Activated CD4-positive, CD25-positive, alpha-beta regulatory T cell (primary cell): ENCODE measurements at regions not wholly inside any gene's neighbourhood (a gene's known extent, or its start where the extent isn't known, plus 50 kb on each side); places are given as distances from the start of the nearest gene placed in this dataset.
"Not testable (repeated sequence)": the region's sequence is repeated elsewhere in the genome, so short reads cannot be mapped to it uniquely, and the experiment has no call there.

Experiments used
- DNase-seq, 4 experiments: peaks; one replicate each; lab custom pipeline; 2025; lab: John Stamatoyannopoulos, UW

DNA sequence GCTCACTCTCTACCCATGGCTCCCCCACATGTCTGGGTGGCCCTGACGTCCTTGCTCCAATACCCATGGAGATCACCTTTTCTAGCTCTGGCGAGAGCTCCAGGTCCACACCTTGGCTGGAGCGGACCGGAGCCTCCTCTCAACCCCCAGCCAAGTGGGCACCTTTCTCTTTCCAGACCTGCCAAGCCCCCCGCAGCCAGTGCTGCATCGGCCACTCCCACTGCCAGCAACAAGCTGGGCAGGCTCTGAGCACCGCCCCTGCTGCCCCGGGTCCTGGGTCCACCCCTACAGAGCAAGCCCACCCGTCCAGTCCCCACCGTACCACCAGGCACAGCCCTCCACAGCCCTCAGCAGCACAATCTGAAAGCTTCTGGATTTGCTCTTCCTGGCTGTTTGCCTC lies 98.2 kb upstream of the C14orf180 start:
- no peak for DNase-seq

GRCh38 chr14:104482017-104482416 lies 97.5 kb upstream of the C14orf180 start:
- DNase-seq: not testable (repeated sequence)

DNA sequence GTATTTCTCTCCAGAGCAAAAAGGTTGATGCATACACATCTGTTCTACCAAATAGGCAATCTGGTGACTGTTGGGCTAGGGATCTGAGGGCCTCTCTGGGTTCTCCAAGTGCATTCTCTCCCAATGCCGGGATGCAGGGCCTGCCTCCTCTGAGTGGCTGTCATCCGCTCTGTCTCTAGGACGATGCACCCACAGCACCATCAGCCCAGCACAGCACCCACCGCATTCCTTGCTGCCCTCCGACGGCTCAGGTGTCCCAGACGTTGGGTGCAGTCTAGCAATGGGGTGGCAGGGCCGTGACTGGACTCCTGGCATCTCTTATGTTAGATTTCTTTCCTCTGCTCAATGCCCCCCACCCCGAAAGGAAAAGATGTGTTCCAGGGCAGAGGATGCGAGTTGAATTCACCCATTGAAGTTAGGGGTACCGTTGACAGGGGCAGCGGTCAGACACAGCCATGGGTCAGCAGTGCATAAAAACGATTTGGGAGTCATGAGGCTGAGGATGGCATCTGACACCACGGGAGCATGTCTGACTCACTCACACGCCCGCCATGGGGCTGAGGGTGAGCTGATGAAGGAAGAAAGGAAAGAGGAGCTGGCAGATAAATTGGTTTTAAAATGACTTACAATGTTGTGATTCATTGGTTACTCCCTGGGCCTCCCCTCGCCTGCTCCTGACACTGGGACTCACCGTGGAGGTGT lies 93.2 kb upstream of the C14orf180 start:
- no peak for DNase-seq

GRCh38 chr14:104494483-104494882 lies 85.1 kb upstream of the C14orf180 start:
- DNase-seq: no peak

DNA sequence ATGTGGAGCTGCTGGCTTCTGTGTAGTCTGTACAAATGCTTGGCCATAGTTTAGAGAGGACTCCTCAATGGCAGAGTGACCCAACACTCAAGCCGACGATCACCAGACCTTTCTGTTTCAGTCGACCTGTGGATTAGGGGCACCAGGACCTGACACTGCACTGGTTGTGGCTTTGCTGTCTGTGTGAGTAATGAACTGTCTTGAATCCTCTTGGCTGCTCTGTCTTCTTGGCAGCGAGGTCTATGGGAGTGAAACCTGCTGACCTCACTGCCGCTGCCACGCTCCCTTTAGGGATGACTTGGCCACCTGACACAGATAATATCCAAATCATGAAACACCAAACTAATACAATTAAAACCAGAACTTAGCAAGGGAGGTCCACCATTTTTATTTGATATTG lies 83.5 kb upstream of the C14orf180 start:
- no peak for DNase-seq

DNA sequence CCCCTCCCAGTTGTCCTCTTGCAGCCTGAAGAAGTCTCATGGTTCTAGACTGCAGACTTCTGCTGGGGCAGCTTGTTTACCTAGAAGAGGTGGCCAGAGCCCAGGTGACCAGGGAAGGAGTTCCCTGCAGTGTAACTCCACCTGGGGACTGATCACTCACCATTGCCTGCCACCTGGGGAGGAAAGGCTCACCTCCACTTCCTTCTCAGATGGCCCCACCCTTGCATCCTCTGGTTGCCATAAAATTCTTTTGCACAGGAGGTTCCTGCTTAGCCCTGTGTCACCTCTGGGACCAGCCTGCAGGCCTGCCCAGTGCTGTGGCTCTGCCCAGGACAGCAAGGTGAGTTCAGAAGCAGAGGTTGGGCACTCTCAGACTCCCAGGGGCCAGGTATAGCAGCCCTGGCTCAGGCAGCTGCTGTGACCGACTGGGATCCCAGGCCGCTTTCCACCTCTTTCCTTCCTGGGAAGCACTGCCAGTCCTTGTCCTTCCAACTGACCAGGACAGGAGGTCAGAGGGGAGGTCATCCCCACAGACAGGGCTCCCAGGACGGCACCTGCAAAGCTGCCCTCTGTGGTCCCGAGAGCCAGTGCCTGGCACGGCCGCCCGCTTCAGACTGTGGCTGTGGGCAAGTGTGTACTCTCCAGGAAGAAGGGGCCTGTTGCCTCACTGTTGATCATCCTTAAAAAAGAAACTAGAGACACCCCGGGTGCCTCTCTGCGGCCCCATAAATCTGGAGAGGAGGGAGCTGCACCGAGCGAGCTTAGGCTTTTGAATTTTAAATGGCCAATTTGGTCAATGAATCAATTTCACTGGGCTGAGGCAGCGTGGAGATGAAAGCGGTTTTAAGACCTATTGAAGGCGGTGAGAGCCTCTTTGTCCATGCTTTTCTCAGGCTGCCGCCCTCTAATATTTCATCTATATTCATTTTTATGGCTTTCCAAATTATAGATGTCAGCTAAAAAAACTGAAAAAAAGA lies 79.5 kb upstream of the C14orf180 start:
- DNase-seq: no peak

GRCh38 chr14:104502060-104502459 lies 77.5 kb upstream of the C14orf180 start:
- no peak for DNase-seq

DNA sequence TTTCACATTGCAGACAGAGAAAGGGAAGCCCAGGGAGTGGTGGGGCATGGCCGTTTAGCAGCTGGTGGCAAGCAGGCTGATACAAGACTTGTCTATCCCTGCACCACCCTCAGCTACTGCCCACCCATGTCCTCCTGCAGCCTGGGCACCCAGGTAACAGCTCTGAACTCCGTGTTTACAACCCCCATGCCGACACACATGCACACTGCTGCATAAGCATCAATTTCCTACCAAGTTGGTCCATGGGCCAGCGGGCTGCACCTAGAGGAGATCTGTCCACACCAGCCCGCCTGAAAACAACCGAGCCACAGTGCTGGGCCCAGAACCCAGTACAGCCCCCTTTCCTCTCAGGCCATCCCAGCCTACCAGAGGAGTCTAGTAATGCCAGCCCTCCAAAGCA lies 75.9 kb upstream of the C14orf180 start:
- no peak for DNase-seq

DNA sequence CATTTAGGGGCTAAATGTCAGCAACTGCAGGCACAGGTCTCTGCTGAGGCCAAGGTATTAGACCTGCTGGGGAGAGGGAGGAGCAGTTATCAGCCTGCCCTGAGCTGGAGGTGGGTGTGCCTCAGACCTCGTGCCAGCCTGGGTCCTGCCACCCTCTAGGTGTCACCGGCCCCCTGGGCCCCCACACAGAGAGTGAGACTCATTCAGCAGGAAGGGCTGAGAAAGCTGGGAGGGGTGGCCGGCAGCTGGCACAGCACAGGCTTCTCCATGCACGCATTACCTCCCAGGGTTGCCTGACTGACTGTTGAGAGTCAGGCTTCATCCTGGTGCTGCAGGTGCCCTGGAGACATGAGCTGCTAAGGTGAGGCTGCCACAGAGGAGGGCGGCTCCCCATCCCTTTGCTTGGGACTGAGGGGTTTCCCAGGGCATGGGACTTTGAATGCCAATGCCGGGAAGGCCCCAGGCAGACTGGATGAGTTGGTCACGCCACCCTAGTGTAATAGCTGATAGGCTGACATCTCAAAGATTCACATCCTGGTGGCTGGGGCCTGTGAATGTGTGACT lies 75.3 kb upstream of the C14orf180 start:
- DNase-seq: no peak

- DNase-seq: no peak
Measured at GRCh38 chr14:104505085-104506074, 74.2 kb upstream of the C14orf180 start.

DNA sequence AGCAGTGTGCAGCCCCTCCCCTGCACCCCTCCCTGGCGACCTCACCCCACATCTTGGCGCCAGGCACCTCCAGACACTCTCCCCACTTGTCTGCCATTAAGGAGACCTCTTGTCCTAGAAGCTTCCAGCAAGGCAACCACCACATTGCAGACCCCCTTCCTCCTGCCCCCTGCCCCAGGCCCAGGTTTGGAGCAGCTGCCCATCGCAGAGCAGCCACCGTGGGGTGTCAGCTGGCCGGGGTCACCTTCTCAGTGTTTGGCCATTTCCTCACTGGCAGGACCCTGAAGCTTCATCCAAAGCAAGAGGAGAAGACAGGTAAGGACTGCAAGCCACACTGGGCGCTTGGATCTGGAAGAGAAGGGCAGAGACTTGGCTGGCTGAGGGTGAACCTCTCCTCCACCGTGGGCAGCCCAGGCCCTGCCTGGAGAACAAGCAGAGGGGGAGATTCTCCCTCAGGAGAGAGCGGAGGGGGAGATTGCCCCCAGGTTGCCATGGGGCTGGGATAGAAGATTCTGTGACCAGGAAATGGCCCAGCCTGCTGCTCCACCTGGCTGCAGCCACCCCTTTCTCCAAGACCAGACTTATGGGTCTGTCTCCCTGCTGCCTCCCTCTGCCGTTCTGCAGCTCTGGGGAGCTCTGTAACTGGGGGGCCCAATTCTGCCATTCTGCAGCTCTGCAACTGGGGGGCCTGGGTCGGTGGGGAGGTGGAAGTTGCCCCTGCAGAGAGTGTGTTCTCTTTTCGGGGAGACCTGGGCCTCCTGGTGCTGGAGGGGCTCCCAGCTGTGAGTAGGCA lies 72.9 kb upstream of the C14orf180 start:
- no peak for DNase-seq

- DNase-seq: no peak
Measured at GRCh38 chr14:104507443-104507842, 72.1 kb upstream of the C14orf180 start.

DNA sequence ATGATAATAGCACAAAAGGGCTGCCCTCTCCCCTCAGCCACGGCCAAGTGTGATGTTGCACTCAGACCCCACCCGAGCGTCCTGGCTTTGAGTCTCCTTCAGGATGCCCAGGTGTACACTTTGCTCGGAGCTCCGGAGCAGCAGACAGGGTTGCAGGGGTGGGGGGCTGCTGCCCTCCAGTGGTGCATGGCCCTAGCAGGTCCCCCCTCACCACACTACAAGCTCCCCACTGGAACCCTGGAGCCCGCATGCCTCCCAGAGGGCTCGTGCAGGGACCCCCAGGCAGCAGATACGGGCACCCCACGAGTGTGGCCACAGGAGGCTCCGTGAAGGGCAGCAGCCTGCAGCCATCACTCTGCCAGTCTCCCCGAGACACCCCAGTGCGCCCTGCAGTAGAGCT lies 69.9 kb upstream of the C14orf180 start:
- no peak for DNase-seq

DNA sequence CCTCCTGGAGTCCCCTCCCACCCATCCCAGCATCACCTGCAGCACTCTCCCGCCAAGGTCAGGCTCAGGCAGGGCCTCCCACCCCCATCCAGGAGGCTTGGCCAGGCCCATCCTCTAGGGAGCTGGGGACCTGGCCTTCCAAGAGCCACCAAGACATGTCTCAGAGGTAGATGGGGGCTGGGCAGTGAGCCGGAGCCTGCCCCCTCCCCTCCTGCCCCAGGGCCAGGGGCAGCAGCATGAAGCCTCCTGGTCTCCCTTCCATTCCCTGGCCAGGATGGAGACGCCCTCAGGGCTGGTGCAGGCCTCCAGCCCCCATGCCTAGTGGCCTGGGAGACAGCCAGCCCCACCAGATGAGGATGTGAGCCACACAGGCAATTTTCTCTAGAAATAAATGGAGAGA lies 69.3 kb upstream of the C14orf180 start:
- DNase-seq: no peak

DNA sequence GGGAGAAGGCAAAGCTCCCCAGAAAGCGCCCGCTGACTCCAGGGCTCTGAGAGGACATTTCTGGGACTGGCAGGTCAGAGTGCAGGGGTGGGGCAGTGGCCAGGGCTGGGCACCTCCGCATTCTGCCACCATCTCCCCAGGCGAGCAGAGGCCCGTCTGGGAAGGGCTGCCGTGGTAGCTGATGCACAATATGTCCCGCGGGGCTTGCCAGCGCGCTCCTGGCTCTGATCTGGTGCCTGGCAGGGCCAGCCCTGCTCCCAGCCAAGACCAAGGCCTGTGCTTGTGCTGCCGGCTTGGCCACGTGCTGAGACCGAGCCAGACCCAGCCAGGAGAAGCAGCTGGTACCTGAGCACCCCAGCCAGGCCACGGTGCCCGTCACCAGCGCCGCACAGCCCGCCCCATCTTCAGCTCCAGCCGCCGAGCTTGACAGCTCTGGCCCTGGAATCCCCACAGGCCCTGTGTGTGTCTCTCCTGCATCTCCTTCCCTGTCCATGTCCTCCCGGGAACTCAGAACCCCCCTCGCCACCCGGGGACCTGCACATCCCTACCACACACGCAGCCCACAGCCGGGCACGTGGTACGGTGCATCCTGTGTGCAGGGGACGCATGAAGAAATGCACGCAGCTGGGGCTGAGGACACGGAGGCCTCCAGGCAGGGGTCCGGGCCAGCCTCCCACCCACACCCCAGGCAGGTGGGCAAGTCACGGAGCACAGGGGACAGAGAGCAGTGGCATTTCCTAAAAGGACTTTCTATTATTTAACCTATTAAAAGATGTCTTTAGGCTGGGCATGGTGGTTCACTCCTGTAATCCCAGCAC lies 68.6 kb upstream of the C14orf180 start:
- no peak for DNase-seq

GRCh38 chr14:104512061-104512460 lies 67.5 kb upstream of the C14orf180 start:
- no peak for DNase-seq

DNA sequence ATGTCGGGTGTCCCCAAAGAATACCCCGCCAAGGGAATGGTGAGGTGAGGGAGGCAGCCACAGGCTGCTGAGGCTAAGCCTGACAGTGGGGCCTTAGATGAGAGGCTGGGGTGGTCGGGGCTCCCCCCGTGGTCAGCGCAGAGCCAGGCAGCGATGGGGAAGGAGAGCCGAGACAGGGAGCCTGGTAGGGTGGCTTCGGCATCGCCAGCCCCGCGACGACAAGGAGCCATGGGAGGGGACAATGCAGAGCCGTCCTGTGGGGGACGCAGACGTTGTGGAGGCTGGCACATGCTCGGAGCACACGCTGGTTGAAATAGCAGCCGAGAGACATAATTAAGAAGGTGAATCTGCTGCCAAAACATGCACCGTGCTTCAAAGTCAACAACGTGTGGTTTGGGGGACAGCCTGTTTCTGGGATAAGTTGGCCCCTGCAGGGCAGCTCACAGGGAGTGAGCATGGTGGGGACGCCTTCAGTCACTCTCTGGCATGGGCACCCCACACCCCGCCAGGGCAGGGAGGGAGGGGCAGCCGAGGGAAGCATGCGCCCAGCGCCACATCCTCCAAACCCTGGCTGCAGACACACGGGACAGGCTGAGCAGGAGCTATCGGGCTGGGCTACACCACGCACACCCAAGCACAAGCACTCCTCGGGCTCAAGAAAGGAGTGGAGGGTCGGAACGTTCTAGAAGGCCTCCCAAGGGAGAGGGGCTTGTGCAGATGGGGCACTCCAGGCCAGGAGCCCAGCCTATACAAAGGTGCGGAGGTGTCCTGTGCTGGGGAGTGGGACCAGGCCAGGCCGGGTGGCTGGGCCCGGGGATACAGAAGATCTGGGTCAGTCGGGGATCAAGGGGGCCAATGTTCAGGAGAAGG lies 66.6 kb upstream of the C14orf180 start:
- no peak for DNase-seq

DNA sequence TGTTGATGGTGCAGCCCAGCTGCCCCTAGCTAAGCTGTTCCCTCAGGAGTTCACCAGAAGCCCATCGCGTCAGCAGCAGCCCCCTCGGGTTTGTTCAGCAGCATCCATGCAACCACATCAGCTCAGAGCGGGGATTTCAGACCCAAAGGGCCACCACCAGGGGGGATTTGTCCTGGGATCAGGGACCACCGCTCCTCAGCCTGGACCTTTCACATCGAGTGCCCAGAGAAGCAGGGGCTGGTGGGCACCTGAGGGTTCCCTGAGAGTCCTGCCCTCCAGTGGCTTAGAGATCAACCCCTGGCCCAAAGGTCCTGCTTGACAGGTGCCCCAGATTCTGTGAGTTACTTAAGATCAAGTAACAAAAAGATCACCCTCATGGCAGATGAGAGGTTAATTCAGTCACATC lies 65.9 kb upstream of the C14orf180 start:
- DNase-seq: no peak
